Hepatic stellate cell (primary cell): ENCODE measurements at regions not wholly inside any gene's neighbourhood (a gene's known extent, or its start where the extent isn't known, plus 50 kb on each side); places are given as distances from the start of the nearest gene placed in this dataset.

ENCODE experiments used
- DNase-seq: peaks from one replicate; pipeline ENCODE4 v3.0.0; 2011; ENCODE audit warnings: low spot score

DNA sequence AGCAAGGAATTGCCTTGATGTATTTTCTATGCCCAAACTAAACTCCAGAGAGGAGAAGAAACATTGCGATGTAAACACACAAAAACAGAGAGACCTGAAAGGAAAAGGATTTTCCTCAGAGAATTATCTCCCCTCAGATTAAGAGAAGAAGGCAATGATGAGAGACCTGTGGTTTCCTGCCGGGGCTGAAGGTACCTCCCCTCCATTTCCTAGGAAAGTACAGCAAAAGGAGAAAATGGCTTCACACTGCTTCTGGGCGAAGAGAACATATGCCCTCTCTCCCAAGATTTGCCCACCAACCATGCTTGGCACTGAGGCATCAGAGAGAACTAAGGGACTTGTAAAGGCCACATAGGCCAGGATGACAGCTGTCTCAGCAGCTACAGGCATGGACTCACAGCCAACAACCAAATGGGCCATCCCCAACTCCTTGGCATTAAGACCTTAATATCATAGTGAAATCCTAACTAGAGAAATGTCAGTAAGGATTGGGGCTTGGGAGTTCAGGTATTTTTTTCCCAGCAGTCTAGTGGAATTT, 523.0 kb downstream of the PTPRC start:
- no peak for DNase-seq

DNA sequence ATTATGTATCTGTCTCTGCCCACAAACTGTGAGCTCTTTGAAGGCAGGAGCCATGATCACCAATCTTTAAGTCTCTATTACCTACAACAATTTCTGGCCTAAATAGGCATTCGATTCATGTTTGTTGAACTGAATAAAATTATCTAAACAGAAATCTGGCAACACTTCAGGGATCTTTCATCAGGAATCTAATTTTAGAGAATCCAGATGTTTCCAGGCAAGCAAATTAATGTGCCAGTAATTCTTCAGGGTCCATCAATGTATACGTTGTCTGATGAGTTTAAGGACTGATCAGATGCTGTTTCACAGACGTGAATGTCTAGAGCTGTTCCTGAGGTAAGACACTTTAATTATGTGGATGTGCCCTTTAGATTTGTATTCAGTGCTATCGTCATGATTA, 524.4 kb downstream of the PTPRC start:
- no peak for DNase-seq

DNA sequence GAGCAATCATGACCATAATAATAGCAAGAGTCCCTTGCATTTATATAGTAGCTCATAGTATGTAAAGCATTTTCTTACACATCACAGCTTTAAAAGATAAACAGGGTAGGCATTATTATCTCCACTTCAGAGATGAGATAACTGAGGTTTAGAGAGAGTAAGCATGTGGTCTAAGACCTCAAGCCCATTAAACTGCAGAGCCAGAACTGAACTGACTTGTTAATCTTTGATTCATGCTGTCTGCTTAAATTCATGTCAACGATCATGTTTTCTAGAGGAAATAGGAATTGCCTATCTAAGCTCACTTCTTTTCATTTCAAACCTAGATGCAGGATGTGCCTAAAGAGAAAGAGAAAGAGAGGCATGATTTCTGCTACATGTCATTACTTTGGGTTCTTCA, 524.8 kb downstream of the PTPRC start:
- no peak for DNase-seq

DNA sequence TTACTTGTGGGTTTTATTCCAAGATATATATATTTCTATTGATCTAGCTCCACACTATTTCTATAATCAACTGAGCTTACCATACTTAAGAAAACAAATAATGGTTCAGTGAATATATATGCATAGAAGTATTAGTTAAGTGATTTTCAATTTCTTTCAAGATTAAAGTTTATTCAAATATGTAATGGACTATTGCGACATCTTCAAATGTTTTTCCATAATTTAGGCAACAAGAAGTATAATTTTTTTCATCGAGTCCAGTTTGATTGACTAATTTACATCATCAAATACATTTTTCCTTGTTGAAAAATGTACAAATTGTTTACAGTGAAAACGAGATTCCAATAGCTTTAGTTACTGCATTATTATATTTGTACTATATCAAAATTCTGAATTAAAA, 528.6 kb downstream of the PTPRC start:
- no peak for DNase-seq

DNA sequence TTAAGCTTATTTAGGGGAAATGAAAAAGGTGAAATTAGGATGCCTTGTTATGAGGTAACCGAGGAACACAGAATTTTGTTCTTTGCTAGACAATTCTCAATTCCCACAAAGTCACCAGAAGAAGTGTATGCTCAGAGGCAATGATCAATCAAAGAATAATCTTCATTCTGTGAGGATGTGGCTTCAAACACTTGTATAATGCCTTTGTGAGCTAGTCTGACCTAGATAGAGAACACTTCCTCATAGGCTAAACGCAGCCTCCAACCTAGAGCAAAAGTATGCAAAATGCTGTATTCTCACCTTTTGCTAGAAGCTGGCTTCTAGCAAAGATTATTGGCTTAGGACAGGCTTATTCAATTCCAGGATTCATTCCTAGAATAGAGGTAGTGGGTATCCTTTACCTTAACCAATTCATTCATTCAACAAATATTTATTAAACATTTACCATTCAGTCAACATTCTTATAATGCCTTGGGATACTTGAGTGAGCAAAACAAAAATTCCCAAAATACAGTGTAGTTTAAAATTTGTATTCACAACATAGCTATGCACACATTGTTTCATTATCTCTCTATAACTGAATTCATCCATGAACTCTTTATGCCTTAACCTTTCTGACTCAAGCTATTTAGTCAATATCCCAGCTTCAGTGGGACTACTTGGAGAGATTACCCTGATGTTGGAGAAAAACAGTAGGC, 530.2 kb downstream of the PTPRC start:
- no peak for DNase-seq

DNA sequence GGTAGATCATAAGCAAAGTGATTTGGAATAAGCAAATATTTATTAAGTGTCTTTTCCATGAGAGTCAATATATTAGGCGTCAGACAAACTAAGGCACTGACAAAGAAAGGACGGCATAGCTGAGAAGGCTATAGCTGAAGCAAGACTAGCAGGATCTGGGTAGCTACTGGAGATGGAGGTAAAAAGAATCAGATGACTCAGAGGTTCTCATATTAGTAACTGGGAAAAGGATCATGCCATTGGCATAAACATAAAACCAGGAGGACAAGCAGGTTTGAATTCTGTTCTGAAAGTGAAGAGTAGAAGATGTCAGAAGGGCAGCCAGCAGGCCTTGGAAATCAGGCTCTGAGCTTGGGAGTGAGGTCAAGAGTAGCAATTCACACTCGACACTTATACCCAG, 531.9 kb downstream of the PTPRC start:
- DNase-seq: no peak

DNA sequence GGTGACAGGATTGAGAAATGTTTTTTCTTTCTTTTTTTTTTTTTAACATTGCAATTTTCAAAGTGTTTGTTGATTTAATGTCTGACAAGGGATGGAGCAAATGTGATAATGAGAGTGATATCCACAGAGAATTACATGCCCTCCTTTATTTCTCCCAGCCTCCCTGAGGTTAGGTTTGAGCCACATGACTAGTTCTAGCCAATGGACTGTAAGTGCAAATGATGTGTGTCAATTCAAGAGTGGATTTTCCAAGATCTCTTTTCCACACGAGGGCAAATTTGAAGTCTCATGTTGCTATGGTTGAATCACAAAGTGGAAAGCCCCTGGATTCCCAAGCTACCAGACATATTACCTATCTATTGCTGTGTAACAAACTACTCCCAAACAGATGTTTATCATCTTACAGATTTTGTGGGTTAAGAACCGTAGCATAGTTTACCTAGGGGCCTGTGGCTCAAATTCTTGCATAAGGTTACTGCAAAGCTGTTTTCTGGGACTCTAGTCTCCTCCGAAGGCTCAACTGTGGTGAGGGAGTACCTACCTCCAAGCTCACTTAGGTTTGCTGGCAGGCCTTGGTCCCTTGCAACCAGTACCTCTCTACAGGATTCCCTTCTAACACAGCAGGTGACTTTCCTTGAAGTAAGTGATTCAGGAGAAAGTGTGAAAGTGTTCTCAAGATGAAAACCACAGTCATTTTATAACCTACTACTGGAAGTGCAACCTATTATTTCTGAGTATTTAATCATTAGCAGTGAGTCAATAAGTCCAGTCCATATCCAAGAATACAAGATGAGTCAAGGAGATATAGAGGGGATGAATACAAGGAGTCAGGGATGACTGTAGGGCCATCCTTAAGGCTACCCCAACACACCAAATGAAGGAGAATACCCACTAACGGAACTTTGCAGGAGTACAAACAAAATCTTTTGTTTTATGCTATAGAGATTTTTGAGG, 533.6 kb downstream of the PTPRC start:
- DNase-seq: no peak

DNA sequence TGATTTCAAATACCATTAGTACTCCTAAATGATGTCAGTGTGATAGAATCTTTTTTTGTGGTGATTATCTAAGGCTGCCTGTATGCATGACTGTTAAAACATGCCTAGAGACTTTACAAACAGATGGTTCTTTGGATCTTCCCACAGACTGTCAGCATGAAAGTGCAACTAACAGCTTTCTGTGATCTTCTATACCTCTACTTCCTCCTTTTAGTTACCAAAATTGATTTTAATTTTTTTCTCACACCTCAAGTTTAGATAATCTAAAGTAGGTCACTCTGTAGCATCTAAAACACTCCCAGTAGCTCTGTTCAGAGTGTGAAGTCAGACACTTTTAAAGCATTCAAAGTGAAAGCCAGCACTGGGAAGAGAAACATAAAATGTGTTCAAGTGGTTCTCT, 534.5 kb downstream of the PTPRC start:
- DNase-seq: no peak

DNA sequence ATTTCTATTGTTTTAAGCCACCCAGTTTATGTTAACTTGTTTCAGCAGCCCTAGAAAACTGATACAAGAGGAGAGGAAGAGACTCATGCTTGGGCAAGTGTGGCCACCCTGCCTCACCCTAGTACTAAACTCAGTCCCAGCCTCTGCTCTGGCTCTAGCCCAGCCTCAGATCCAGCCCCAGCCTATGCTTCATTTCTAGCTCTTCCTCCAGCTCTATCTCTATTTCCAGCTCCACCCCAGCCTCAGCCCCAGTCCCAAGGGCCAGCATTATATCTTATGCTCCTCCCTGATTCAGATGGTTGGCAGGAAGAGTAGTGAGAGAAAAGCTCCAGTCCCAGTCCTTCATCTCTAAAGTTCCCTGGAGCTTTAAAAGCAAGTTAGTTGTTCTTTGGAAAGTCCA, 535.5 kb downstream of the PTPRC start:
- DNase-seq: no peak

DNA sequence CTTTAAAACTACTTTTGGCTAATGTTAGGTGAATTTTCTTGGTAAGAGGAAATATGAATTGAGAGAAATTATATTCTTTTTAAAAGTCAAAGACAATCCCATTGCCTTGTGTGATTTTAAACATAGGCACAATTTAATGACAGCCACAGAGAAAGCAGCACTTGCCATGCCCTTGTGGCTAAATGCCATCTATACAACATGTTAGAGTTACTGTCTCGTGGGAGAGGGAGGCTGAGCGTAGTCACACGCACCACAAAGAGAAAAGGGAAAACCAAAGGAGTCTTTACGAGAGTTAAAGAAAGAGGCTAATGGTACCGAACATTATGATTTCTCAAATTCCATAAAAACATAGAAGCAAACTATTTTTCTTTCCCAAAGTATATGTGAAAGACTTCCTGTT, 537.9 kb downstream of the PTPRC start:
- DNase-seq: no peak

DNA sequence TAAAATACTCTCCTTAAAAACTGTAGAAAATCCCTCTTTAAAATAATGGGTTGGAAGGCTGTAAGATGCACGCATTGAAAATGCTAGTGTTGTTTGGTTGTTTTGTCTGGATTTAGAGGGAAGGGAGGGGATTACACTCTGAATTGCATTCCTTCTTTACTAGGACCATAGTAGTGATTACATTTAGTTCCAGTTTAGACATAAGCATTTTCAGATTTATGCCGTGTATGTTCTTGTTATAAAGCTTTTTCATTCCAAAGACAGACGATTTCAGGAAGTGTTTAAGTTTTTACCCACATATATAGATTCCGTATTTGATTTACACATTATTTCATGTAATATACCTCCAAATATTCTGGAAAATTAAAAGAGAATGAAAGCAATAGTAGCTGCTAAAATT, 538.4 kb downstream of the PTPRC start:
- no peak for DNase-seq

DNA sequence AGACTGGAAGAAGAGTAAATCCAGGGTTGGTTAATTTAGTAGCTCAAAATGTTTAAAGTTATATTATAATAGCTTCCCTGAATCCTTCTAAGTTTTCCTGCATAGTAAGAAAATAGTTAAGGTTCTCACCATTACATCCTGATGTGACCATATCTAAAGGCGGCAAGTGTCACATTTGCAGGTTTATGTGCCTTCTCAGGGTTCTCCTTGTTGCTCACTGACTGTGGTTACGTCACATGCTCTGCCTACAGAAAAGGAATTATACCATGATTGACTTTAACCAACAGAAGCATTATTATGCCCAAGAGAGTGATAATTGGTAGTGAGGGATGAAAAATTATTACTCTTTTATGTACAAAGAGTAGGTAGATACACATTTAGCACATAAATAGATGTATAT, 539.8 kb downstream of the PTPRC start:
- no peak for DNase-seq

DNA sequence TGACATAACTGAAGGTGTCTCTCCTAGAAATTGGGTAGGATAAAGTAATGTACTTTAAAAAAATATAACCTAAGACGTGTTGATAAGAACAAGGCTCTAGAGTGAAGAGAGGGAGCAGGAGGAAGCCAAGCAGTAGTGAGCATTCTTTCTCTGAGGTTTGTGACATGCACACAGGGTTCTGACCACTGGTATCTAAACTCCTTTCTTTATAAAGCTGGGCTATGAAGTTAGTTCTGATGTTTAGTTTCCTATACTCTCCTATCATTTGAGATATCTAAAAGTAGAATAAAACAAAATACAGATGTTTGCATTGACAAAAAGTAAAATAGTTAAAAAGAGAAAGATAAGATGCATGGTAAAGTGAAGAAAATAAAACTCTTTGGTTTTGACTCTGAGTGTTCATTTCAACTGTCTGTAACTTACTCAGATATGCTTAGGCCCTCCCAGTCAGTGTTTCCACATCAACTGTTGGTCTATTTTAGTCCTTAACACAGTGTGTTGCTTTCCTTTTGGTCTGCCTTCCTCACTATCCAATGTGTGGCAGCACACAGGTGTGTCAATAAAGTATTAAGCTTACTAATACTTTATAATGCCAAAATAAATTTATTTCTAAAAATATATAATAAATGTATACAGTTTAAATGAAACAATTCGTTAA, 543.5 kb downstream of the PTPRC start:
- no peak for DNase-seq

DNA sequence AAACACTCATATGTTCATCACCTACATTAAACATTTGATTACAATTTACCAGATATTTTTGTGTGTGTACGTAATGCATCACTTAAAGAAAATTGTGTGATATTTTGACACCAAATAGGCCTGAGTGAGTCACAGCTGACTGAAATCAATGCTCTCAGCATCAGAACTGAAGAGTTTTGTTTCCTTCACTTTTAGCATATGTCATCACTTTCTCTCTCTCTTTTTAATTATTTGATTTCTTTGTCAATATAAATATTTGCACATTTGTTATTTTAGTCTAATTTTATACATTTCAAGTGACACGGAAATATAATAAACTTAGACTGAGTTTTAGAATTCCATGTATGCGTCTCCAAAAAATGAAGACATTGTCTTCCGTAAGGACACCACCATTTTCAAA, 545.3 kb downstream of the PTPRC start:
- no peak for DNase-seq

DNA sequence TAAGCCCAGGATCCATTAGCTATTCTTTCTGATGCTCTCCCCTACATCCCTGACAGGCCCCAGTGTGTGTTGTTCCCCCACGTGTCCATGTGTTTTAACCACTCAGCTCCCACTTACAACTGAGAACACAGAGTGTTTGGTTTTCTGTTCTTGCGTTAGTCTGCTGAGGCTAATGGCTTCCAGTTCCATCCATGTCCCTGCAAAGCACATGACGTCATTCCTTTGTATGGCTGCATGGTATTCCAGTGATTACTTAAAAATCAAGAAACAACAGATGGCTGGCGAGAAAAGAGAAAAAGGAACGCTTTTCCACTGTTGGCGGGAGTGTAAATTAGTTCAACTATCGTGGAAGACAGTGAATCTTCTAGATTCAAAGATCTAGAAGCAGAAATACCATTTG, 556.0 kb downstream of the PTPRC start:
- DNase-seq: no peak

DNA sequence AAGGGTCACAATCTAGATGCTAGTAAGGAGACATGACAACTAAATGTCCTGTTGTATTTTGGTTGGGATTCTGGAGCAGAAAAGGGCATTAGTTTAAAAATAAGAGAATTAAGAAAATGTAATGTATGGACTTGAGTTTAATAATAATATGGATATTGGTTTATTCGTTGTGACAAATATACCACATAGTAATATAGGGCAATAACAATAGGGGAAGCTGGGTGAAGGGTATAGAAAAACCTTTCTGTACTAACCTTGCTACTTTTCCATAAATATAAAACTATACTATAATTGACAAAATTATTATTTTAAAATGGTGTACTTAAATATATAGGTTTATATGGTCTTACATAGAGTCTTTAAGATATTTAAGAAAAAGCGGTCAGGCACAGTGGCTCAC, 558.9 kb downstream of the PTPRC start:
- DNase-seq: no peak

DNA sequence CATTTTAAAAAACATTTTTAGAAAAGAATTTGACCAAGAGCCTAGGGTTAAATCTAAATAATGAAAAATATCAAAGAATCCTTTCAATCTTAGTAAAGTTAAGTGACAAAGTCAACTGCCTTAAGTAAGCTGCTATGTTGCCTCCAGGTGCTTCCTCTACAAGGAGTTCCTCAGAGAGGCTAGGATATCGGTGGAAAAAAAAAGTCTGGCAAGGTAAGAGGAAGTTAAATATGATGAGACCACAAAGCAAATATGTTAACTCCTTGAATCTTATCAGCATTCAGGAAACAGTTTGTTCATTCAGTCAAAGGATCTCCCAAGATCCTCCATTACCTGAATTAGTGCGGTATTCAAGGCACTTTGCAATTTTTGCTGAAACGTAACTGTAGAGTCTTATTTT, 563.5 kb downstream of the PTPRC start:
- DNase-seq: no peak

DNA sequence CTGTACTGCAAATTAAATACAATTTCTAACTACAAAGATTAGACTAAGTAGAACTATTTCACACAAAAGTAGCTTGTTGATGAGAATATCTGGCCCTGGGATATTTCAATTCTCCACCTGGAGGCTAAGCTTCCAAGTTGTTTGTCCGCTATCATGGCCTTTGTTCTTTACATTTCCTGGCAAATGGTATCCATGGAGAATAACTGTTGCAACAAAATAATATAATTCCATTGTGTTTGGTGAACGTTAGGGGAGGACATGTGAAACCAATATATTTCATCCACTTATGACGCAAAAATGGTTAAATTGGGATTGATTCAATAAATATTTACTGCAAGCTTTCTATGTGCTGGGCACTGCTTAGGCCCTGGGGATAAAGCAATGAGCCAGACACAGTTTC, 565.4 kb downstream of the PTPRC start:
- DNase-seq: no peak

DNA sequence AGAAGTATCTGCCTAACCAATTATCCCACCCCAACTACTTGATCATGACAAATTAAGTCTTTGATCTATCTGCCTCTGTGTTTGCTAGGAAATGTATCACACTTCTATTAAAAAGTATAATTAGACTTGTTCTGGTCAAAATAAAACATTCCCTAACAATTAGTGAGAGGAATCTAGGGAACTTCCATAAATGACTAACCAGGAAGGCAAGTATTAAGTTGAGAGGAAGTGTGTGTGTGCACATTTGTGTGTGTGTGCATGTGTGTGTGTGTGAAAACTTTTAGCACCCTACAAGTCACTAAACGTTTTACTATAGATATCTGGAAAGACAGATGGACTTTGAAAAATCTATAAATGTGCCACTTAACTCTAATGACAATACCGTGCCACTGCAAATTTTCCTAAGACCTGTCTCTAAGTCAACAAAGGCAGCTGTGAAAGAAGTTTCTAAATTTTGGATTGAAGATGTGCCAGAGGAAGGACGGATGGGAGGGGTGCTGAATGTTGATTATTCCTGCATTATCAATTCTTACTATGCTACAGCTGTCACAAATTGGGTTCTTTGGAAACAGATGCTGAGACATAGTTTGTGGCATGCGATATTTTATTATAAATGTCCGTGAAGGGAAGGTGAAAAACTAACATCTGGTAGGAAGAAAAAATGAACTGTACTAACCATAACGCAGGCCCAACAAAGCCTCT, 567.1 kb downstream of the PTPRC start:
- no peak for DNase-seq

DNA sequence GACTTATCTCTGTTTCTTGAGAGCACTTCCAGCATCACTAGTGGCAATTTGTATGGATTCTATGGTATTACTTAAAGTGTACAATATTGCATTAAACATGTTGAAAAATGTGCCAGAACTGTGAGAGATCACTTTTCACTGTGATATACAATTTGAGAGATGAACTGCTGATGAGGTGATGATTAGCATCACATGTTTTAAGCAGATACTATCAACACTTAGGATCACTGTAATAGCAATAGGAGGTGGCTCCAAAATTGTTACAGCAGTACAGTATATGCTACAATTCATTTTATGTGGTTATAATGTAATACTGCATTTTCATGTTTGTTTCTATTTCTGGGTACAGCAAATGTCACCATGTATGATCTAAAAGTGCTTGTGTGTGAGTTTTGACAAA, 570.0 kb downstream of the PTPRC start:
- no peak for DNase-seq

DNA sequence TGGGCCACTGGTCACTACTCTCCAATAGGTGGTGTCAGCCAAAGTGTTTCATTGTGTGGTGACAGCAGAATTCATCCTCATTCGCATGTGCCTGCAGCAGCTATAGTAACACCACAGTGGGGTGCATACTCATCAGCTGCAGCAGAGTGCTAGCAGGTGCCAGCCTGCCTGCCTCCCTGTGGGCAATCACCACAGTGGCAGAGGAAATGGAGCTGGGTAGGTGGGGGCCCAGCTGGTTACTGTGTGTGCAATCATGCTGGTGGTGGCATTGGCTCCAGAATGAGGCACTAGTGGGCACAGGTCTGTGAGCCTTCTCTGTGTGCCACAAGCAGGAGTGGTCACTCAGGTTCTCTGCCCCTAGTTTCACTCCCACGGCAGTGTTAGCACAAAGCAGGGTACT, 579.2 kb downstream of the PTPRC start:
- no peak for DNase-seq

DNA sequence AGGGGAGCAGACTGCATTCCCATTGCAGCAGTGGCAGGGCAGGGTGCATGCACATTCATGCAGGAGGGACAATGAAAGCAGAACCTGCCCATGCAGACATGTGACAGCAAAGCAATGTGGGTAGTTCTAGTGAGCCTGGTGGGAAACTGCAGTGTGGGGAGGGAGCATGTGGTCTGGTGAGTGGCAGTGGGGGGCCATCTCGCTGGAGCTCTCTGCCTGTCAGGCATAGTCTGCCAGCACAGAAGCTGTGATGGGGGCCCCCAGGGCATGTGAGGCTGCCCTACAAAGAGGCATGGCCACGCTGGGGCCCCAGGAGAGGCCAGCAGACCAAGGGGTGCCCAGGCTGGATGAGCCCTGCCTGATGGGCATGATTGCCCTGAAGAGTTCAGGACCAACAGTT, 579.7 kb downstream of the PTPRC start:
- DNase-seq: no peak
